Keratinocyte (primary cell): ENCODE measurements at regions not wholly inside any gene's neighbourhood (a gene's known extent, or its start where the extent isn't known, plus 50 kb on each side); places are given as distances from the start of the nearest gene placed in this dataset.

Experiments
- CTCF ChIP-seq, 3 experiments: IDR thresholded peaks in 1 of 3; conservative IDR thresholded peaks in 1 of 3; optimal IDR thresholded peaks in 1 of 3; 2 replicates in 2 of 3; 3 replicates in 1 of 3; pipeline versions ENCODE3 to v1.5.1; 2011; ENCODE audit warnings: low read length in 3 of 3, mild to moderate bottlenecking in 3 of 3, moderate library complexity in 2 of 3, control low read depth in 1 of 3, inconsistent platforms in 1 of 3; ENCODE audit not compliant: insufficient read depth in 2 of 3; ENCODE audit errors: extremely low read depth in 1 of 3
- EZH2 ChIP-seq: IDR thresholded peaks from one replicate; pipeline ENCODE4 v1.6.1; 2012; ENCODE audit warnings: inconsistent platforms, mild to moderate bottlenecking, low read length, moderate library complexity

GRCh38 chr14:29993143-29993542 is 65.5 kb upstream of the PRKD1 start:
- TF ChIP-seq CTCF (optimal IDR thresholded peaks at IDR 0.05 in 1 of 3, IDR thresholded peaks at IDR 0.05 in 1 of 3, conservative IDR thresholded peaks at IDR 0.05 in 1 of 3; ENCODE audit: extremely low read depth in 1 of 3, insufficient read depth in 2 of 3, low read length in 3 of 3) (no peak), EZH2 (no peak)
